HPDE6-E6E7 (cell line): ENCODE measurements at regions not wholly inside any gene's neighbourhood (a gene's known extent, or its start where the extent isn't known, plus 50 kb on each side); places are given as distances from the start of the nearest gene placed in this dataset.
"Not testable (repeated sequence)": the region's sequence is repeated elsewhere in the genome, so short reads cannot be mapped to it uniquely, and the experiment has no call there.

Experiments used
- DNase-seq: peaks from one replicate; pipeline ENCODE4 v3.0.0; 2011; ENCODE audit warnings: missing footprints; ENCODE audit errors: extremely low spot score

- no peak for DNase-seq
These were observed 432.4 kb downstream of the DCDC2C start for GRCh38 chr2:4135765-4136164.

- no peak for DNase-seq
These were observed 435.9 kb downstream of the DCDC2C start for GRCh38 chr2:4139316-4139715.

GRCh38 chr2:4139731-4140130, 436.4 kb downstream of the DCDC2C start:
- no peak for DNase-seq

GRCh38 chr2:4140281-4140970, 437.1 kb downstream of the DCDC2C start:
- no peak for DNase-seq

GRCh38 chr2:4144731-4145130, 441.4 kb downstream of the DCDC2C start:
- DNase-seq = no peak

DNA sequence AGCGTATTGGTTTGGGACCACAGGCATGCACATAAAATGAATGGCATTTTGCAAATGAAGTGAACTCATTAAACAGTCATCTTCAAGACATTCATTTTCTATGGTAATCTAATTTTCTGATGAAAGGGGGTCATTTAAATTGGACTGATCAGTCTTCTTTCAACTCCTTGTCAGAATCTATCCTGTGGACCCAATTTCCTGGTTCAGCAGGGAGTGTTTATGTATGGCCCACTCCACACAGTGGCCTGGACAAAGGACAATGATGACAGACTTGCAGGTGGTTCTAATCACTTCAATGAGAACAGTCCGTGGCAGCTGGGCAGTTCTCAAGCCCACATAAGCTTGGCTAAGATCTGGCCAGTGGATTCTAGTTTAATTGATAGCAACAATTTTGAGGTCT, 448.1 kb downstream of the DCDC2C start:
- DNase-seq = no peak

GRCh38 chr2:4152051-4152450, 448.7 kb downstream of the DCDC2C start:
- no peak for DNase-seq

GRCh38 chr2:4168834-4169233, 465.5 kb downstream of the DCDC2C start:
- DNase-seq = no peak

- DNase-seq = no peak
These were observed 471.4 kb downstream of the DCDC2C start for GRCh38 chr2:4174796-4175195.

DNA sequence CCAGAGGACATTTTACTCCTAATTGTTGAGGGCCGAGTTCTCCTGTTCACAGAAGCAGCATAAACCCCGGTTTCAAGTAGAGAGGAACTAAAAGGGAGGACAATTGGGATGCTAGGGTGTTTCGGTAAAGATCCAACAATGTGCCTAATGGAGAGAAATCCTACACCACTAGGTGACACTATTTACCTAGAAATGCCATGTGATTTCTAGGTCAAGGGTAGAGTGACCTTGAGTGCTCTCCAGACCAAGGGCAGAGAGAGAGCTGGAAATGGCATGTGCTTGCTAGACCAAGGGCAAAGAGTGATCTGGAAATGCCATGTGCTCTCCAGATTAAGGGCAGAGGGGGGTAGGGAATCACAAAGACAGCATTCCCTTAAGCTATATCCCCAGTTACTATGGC, 472.0 kb downstream of the DCDC2C start:
- no peak for DNase-seq

- no peak for DNase-seq
These were observed 477.3 kb downstream of the DCDC2C start for GRCh38 chr2:4180631-4181030.

DNA sequence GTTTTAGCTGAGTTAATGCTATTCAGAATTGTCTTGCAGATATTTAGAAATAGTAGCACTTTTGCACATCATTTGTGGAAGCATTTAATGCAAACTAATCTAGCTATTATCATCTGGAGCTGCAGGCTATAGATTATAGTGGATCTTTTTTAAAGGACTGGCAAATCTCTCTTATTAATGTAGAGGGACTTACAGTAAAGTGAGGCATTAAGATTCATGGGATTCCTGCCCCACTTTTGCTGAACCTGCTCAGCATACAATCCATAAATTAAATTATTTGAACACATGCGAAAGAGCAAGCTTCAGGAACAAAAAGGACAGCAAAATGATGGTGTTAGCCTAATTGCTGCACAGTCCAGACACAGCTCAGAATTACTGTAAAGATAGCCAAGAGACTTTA, 477.7 kb downstream of the DCDC2C start:
- DNase-seq = no peak

DNA sequence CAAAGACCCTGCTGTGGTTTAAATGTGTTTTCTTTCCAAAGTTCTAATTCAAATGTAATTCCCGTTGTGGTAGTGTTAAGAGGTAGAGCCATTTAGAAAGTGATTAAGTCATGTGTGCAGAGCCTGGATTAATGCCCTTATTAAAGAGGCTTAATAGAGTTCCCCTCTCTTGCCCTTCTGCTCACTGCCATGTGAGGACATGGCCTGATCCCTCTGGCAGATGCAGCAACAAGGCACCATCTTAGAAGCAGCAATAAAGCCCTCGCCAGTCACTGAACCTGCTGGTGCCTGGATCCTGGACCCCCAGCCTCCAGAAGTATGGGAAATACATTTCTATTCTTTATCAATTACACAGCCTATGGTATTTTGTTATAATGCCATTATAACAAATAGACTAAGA, 485.2 kb downstream of the DCDC2C start:
- DNase-seq = no peak

DNA sequence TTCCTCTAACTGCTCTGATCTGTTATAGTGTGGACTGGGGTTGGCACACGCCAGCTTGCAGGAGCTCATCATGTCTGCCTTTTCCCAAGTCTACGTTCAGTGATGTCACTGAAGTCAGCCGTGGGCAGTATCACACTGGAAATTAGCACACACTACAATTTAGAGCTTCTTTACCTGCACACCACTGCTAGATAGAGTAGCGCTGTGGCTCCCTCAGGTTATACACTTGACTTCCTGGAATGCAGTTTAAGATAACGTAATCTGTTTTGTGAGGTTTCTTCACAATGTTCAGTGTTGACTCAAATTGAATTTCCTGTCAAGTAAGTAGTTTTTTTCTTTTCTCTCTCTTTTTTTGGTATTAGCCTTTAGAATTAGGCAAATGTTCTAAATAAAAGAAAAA, 487.2 kb downstream of the DCDC2C start:
- DNase-seq = no peak

GRCh38 chr2:4192119-4192518, 488.7 kb downstream of the DCDC2C start:
- DNase-seq = no peak

DNA sequence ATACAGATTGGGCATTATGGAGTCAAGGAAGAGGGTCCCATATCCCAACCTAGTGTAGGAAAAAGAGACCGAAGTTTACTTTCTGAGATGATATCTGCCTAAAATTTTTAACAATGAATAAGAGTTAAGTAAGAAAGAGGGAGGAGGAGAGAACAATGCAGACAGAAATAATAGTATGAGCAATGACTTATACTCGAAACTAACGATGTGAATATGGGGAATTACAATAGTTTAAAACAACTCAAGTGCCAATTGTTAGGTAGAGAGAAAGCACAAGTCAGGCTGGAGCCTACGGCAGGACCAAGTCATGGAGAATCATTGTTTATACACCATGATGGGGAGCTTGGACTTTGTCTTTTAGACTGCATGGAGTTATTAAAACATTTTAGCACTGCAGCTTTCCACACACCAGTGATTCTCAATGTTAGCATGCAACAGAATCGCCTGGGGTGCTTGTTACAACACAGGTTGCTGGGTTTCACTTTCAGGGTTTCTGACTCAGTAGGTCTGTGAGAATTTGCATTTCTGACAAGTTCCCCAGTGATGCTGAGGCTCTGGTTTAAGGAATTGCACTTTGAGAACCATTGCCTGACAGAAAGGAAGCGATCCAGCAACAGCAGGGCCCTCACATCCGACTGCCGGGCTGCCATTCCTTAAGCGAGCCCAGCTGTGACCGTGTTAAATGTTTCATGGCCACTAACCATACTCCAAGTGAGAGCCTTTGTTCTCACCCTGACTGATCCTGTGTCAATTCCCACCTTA, 511.2 kb downstream of the DCDC2C start:
- DNase-seq = no peak

DNA sequence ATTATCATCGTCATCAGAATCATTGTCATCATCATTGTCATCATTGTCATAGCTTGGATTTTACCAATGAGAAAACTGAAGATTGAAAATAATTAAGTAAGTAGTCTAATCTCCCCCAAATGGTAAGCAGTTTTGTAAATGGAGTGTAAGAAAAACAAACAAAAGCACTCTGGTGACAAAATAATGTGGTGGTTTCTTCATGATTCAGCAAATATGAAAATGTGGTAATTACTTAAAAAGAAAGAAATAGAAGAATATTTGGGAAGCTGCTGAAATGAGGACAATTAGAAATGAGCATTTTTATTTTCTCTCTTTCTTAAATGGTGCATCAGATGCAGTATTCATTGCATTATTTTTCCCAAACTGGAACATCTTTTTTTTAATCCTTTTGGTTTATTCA, 514.4 kb downstream of the DCDC2C start:
- DNase-seq = no peak

DNA sequence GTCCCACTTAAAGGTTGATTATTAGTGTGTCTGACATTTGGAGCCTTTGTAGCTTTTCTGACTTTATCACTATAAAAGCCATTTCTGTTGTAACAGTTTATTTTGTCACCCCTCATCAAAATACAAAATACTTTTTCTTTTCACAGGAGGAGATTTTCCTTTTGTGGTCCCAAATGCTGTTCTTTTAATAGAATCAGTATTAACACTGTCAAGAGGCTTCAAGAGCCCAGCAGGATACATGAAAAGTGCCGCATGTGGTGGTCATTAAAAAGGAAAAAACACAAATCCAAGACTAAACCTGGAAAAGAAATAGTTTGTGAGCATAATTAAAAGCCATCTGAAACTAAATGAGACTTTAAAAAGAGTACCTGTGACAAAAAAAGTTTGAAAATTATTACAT, 515.7 kb downstream of the DCDC2C start:
- no peak for DNase-seq

GRCh38 chr2:4219571-4219970, 516.2 kb downstream of the DCDC2C start:
- no peak for DNase-seq

DNA sequence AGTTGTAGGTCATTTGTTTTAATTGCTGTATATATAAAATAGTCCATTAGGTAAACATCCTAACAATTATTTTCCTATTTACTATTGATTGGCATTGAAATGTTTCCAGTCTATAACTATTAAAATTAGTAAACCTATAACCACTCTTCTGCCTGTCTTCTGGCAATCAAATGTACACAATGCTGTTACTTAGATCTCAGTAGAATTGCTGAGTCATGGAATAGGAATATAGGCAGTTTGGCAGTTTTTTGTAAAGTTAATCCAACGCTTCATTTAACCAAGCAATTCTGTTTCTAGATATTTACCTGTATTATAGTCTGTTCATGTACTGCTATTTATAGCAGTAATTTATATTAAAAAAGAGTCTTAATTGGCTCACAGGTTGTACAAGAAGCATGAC, 518.1 kb downstream of the DCDC2C start:
- DNase-seq = no peak

DNA sequence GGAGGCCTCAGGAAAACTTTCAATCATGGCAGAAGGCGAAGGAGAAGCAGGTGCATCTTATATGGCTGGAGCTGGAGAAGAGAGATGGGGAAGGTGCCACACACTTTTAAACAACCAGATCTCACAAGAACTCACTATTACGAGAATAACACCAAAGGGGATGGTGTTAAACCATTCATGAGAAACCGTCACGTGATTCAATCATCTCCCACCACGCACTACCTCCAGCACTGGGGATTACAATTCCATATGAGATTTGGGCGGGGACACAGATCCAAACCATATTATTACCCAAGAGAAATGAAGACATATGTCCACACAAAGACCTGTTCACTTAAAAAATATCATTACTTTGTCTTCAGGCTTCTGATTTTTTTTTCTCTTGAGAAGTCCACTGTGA, 518.5 kb downstream of the DCDC2C start:
- no peak for DNase-seq

GRCh38 chr2:4244422-4244821, 541.0 kb downstream of the DCDC2C start:
- not testable (repeated sequence) for DNase-seq

DNA sequence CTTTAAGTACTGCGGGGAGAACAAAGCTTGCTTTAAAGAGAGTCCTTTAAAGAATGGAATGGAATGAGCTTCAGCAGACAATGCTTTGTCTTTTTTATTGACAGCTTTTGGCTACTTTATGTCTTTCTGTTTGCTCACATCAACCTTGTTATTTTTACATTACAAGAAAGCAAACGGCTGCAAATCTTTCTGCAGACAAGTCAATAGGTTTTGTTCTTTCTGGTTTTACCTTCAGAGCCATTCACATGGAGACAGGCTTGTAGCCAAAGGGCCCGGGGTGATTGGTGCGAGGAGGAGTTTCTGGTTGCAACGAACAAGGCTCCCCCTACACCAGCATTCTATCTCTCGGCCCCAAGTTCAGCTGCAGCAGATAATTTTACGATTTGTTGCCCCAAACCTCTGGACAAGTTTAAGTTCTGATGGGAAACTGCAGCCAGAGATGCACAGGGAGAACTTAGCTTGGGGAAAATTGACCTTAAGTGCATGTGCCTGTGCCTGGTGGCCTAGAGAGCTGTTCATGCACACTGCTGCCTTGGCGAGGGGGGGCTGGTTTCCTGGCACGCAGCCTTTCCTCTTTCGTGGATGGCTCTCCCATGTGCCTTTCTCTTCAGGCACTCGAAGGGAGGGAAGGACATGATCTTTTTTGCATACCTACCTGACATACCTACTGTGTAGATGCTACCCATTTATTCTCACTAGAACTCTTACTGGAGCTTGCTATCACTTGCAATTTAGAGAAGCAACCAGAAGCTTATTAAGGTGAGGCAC, 543.2 kb downstream of the DCDC2C start:
- DNase-seq = no peak
